ENCODE measurements at regions not wholly inside any gene's neighbourhood (a gene's known extent, or its start where the extent isn't known, plus 50 kb on each side); places are given as distances from the start of the nearest gene placed in this dataset.
"Not testable (repeated sequence)": the region's sequence is repeated elsewhere in the genome, so short reads cannot be mapped to it uniquely, and the experiment has no call there.

- Histone ChIP-seq H3K36me3 (replicated peaks in 1 of 2) (no peaks in the 10 kb centered on the region), H3K4me1 (replicated peaks in 1 of 2) (no peaks in the 10 kb centered on the region), H3K4me3 (no peak overlapping the region), H3K9me3 (replicated peaks in 1 of 3) (no peaks in the 10 kb centered on the region), H3K27me3 (no peaks in the 10 kb centered on the region), H3K27ac (no peak overlapping the region)
- TF ChIP-seq CTCF (IDR thresholded peaks at IDR 0.05) (no peak), POLR2A (IDR thresholded peaks at IDR 0.05) (no peak)
- intact Hi-C loops (cut with DNase I): no loop called here
- WGBS, 4 donors: 50 to 60% (median 54%) methylated on average over 7 of the region's 7 CpGs
- no peak for DNase-seq
These were observed 159.0 kb upstream of the GALNT2 start for GRCh38 chr1:229907884-229908638.

- Histone ChIP-seq H3K4me1 (replicated peaks in 1 of 2) (no peaks in the 10 kb centered on the region), H3K9me3 (replicated peaks in 1 of 3) (no peaks in the 10 kb centered on the region), H3K4me3 (no peak overlapping the region), H3K27me3 (no peaks in the 10 kb centered on the region), H3K27ac (no peak overlapping the region), H3K36me3 (replicated peaks in 1 of 2) (no peaks in the 10 kb centered on the region)
- no peak for DNase-seq
- WGBS, 4 donors: 72 to 85% (median 78%) methylated on average over 4 of the region's 4 CpGs
- TF ChIP-seq POLR2A (IDR thresholded peaks at IDR 0.05): no peak
- TF ChIP-seq CTCF (IDR thresholded peaks at IDR 0.05): no peak
- intact Hi-C loops (cut with DNase I): no loop called here
These were observed 158.3 kb upstream of the GALNT2 start for GRCh38 chr1:229908689-229909088.

- TF ChIP-seq POLR2A (IDR thresholded peaks at IDR 0.05) (no peak), CTCF (IDR thresholded peaks at IDR 0.05) (no peak)
- 4 to 23% (median 12%) methylated on average over 1 of the region's 1 CpG for WGBS, 4 donors
- H3K4me3 ChIP-seq: no peak overlapping the region
- H3K9me3 ChIP-seq (replicated peaks in 1 of 3): no peaks in the 10 kb centered on the region
- intact Hi-C loops (cut with DNase I): no loop called here
- no peaks in the 10 kb centered on the region for H3K36me3 ChIP-seq (replicated peaks in 1 of 2)
- no peak overlapping the region for H3K27ac ChIP-seq
- H3K27me3 ChIP-seq: no peaks in the 10 kb centered on the region
- H3K4me1 ChIP-seq (replicated peaks in 1 of 2): no peaks in the 10 kb centered on the region
- no peak for DNase-seq
These were observed 153.5 kb upstream of the GALNT2 start for GRCh38 chr1:229913489-229913888.

DNA sequence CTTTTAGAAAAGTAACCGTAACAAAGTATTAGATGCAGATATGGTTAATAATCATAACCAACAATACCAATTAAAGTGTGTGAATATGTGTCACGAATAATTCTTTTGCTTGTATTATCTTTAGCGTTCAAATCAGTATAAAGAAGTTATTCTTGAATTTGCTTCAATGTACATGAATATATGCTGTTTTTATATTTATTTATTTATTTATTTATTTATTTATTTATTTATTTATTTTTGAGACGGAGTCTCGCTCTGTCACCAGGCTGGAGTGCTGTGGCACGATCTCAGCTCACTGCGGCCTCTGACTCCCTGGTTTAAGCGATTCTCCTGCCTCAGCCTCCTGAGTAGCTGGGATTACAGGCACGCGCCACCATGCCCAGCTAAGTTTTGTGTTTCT is 147.6 kb upstream of the GALNT2 start:
- H3K4me3 ChIP-seq; H3K27ac ChIP-seq; H3K4me1 ChIP-seq (replicated peaks in 1 of 2); H3K27me3 ChIP-seq; H3K36me3 ChIP-seq (replicated peaks in 1 of 2); DNase-seq; H3K9me3 ChIP-seq (replicated peaks in 1 of 3); intact Hi-C loops (cut with DNase I): not testable (repeated sequence)
- 93 to 98% (median 95%) methylated on average over 10 of the region's 10 CpGs for WGBS, 4 donors

DNA sequence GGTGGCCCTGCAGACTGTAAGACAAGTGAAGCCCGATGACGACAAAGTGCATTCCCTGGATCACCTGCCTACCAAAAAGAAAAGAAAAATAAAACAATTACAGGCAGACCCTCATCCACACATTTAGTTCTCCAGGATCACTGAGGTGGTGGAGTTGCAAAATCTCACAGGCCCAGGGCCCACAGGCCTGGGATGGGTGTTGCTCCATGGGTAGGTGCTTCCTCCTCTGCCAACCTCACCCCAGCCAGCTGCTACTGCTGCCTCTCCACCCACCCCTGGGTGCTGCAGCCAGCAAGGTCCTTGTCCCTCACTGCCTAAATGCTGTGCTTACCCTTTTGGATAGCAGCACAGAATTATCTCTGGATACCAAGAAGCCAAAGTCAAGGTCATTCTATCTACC is 146.4 kb upstream of the GALNT2 start:
- intact Hi-C loops (cut with DNase I): no loop called here
- 97 to 100% (median 99%) methylated on average over 2 of the region's 2 CpGs for WGBS, 4 donors
- TF ChIP-seq CTCF (IDR thresholded peaks at IDR 0.05): no peak
- no peak for TF ChIP-seq POLR2A (IDR thresholded peaks at IDR 0.05)
- H3K9me3 ChIP-seq (replicated peaks in 1 of 3): no peaks in the 10 kb centered on the region
- H3K27me3 ChIP-seq: no peaks in the 10 kb centered on the region
- H3K27ac ChIP-seq: no peak overlapping the region
- H3K4me1 ChIP-seq (replicated peaks in 1 of 2): no peaks in the 10 kb centered on the region
- no peak overlapping the region for H3K4me3 ChIP-seq
- no peak for DNase-seq
- H3K36me3 ChIP-seq (replicated peaks in 1 of 2): no peaks in the 10 kb centered on the region
